NCI-H526 treated with DMSO at 0.1 percent for 48 hours (cell line): ENCODE measurements at regions not wholly inside any gene's neighbourhood (a gene's known extent, or its start where the extent isn't known, plus 50 kb on each side); places are given as distances from the start of the nearest gene placed in this dataset.
"Not testable (repeated sequence)": the region's sequence is repeated elsewhere in the genome, so short reads cannot be mapped to it uniquely, and the experiment has no call there.

Experiments
- DNase-seq: peaks from one replicate; lab custom pipeline; 2025; lab: John Stamatoyannopoulos, UW

GRCh38 chr20:19114410-19114809, 98.0 kb upstream of the SLC24A3 start:
- DNase-seq, result no peak

GRCh38 chr20:19115581-19115980, 96.9 kb upstream of the SLC24A3 start:
- no peak for DNase-seq

GRCh38 chr20:19120011-19120410, 92.4 kb upstream of the SLC24A3 start:
- no peak for DNase-seq

- no peak for DNase-seq
Measured at GRCh38 chr20:19120569-19120968, 91.9 kb upstream of the SLC24A3 start.

GRCh38 chr20:19121463-19121862, 91.0 kb upstream of the SLC24A3 start:
- DNase-seq, result no peak

- DNase-seq, result no peak
Measured at GRCh38 chr20:19121916-19122315, 90.5 kb upstream of the SLC24A3 start.

GRCh38 chr20:19122395-19122794, 90.0 kb upstream of the SLC24A3 start:
- no peak for DNase-seq

GRCh38 chr20:19125508-19125907, 86.9 kb upstream of the SLC24A3 start:
- no peak for DNase-seq

- no peak for DNase-seq
Measured at GRCh38 chr20:19129306-19129705, 83.1 kb upstream of the SLC24A3 start.

- no peak for DNase-seq
Measured at GRCh38 chr20:19129976-19130612, 82.3 kb upstream of the SLC24A3 start.

- DNase-seq, result no peak
Measured at GRCh38 chr20:19130613-19130984, 81.8 kb upstream of the SLC24A3 start.

GRCh38 chr20:19137641-19138040, 74.8 kb upstream of the SLC24A3 start:
- no peak for DNase-seq

- DNase-seq, result no peak
Measured at GRCh38 chr20:19138758-19139157, 73.7 kb upstream of the SLC24A3 start.

GRCh38 chr20:19139584-19139983, 72.9 kb upstream of the SLC24A3 start:
- not testable (repeated sequence) for DNase-seq

GRCh38 chr20:19141998-19142397, 70.4 kb upstream of the SLC24A3 start:
- DNase-seq, result no peak

GRCh38 chr20:19143890-19144289, 68.6 kb upstream of the SLC24A3 start:
- DNase-seq, result no peak

- no peak for DNase-seq
Measured at GRCh38 chr20:19161336-19161735, 51.1 kb upstream of the SLC24A3 start.
